IMR-90 (cell line): ENCODE measurements at regions not wholly inside any gene's neighbourhood (a gene's known extent, or its start where the extent isn't known, plus 50 kb on each side); places are given as distances from the start of the nearest gene placed in this dataset.

Source experiments
- ATAC-seq: fragments of 200-7000 bp; cut with Tn5 transposase; 2 replicates; pipeline ENCODE4 v1.9.1; 2020; ENCODE audit warnings: low read depth, mild to moderate bottlenecking, moderate library complexity
- BruUV-seq: library from RNA; stranded (reverse); fragments of 400-500 nt; replicated peaks from 2 replicates; lab custom pipeline; 2021; lab: Mats Ljungman, UMichigan
- CTCF ChIA-PET: fragments of 300-600 bp; formaldehyde crosslinking; extraction: SDS; loops from one replicate; lab custom pipeline; 2021; ENCODE audit warnings: antibody characterized with exemption; lab: Yijun Ruan, JAX
- POLR2A ChIA-PET: fragments of 300-600 bp; sonication (Branson Sonifier 250); formaldehyde crosslinking; loops from one replicate; lab custom pipeline; 2022; ENCODE audit warnings: antibody characterized with exemption; ENCODE audit not compliant: unreplicated experiment; lab: Charles Lee
- DNase-seq: peaks from one replicate; pipeline ENCODE4 v3.0.0; 2013
- H2AFZ ChIP-seq: replicated peaks from 2 replicates; pipeline ENCODE3; 2013; ENCODE audit warnings: low read length, mild to moderate bottlenecking; ENCODE audit not compliant: poor library complexity
- H2AK5ac ChIP-seq: 2 replicates; pipeline ENCODE4 v1.6.1; 2013; ENCODE audit warnings: low read depth, low read length, inconsistent platforms
- H2AK9ac ChIP-seq: replicated peaks from 2 replicates; pipeline ENCODE3; 2013; ENCODE audit warnings: mild to moderate bottlenecking, low read depth, low read length, moderate library complexity; ENCODE audit not compliant: poor library complexity
- H2BK120ac ChIP-seq: 2 replicates; pipeline ENCODE4 v1.6.1; 2013; ENCODE audit warnings: low read depth, low read length, inconsistent platforms
- H2BK15ac ChIP-seq: 3 replicates; pipeline ENCODE4 v1.6.1; 2013; ENCODE audit warnings: low read depth, low read length, inconsistent platforms
- H2BK20ac ChIP-seq: 2 replicates; pipeline ENCODE4 v1.6.1; 2013; ENCODE audit warnings: low read depth, mild to moderate bottlenecking, inconsistent platforms, low read length, moderate library complexity
- H2BK5ac ChIP-seq: 2 replicates; pipeline ENCODE4 v1.6.1; 2013; ENCODE audit warnings: mild to moderate bottlenecking, low read depth, low read length, inconsistent platforms; ENCODE audit not compliant: poor library complexity, severe bottlenecking
- H3K14ac ChIP-seq: replicated peaks from 2 replicates; pipeline ENCODE4 v1.6.1; 2013; ENCODE audit warnings: low read depth, low read length, inconsistent platforms
- H3K18ac ChIP-seq: 2 replicates; pipeline ENCODE4 v1.6.1; 2013; ENCODE audit warnings: low read depth, low read length, control low read depth
- H3K23ac ChIP-seq: 2 replicates; pipeline ENCODE4 v1.6.1; 2013; ENCODE audit warnings: low read depth, low read length, inconsistent platforms
- H3K27ac ChIP-seq: 2 replicates; pipeline ENCODE4 v1.5.1; 2013; ENCODE audit warnings: mild to moderate bottlenecking, control low read depth, low read length; ENCODE audit not compliant: insufficient read depth
- H3K27me3 ChIP-seq: 2 replicates; pipeline ENCODE4 v1.6.1; 2013; ENCODE audit warnings: low read length; ENCODE audit not compliant: control insufficient read depth, insufficient read depth
- H3K36me3 ChIP-seq: 2 replicates; pipeline ENCODE4 v1.6.1; 2013; ENCODE audit warnings: low read length, mixed read lengths; ENCODE audit not compliant: control insufficient read depth, insufficient read depth
- H3K4ac ChIP-seq: 2 replicates; pipeline ENCODE4 v1.6.1; 2013; ENCODE audit warnings: low read depth, low read length, inconsistent platforms
- H3K4me1 ChIP-seq: 2 replicates; pipeline ENCODE4 v1.6.1; 2013; ENCODE audit warnings: low read length, mixed read lengths; ENCODE audit not compliant: control insufficient read depth, insufficient read depth
- H3K4me2 ChIP-seq: 2 replicates; pipeline ENCODE4 v1.6.1; 2013; ENCODE audit warnings: low read depth, mild to moderate bottlenecking, control low read depth, low read length, moderate library complexity
- H3K4me3 ChIP-seq: 2 replicates; pipeline ENCODE4 v1.5.1; 2013; ENCODE audit warnings: low read depth, mild to moderate bottlenecking, control low read depth, low read length, moderate library complexity; ENCODE audit not compliant: insufficient read depth
- H3K56ac ChIP-seq: 2 replicates; pipeline ENCODE4 v1.6.1; 2013; ENCODE audit warnings: low read length, inconsistent platforms; ENCODE audit not compliant: insufficient read depth; ENCODE audit errors: extremely low read depth
- H3K79me1 ChIP-seq, 2 experiments: 2 replicates each; pipeline ENCODE4 v1.6.1; 2013; ENCODE audit warnings: low read length in 2 of 2, inconsistent platforms in 1 of 2, low read depth in 1 of 2
- H3K9ac ChIP-seq: 2 replicates; pipeline ENCODE4 v1.6.1; 2013; ENCODE audit warnings: low read depth, low read length, control low read depth
- H3K9me1 ChIP-seq: 2 replicates; pipeline ENCODE4 v1.6.1; 2013; ENCODE audit warnings: low read length, inconsistent platforms; ENCODE audit not compliant: insufficient read depth
- H3K9me3 ChIP-seq: 2 replicates; pipeline ENCODE4 v1.6.1; 2013; ENCODE audit warnings: low read length; ENCODE audit not compliant: control insufficient read depth, insufficient read depth
- H4K20me1 ChIP-seq: 2 replicates; pipeline ENCODE4 v1.6.1; 2013; ENCODE audit warnings: low read length, inconsistent platforms; ENCODE audit not compliant: insufficient read depth
- H4K5ac ChIP-seq: 2 replicates; pipeline ENCODE4 v1.6.1; 2013; ENCODE audit warnings: mild to moderate bottlenecking, low read depth, low read length, control low read depth
- H4K8ac ChIP-seq, 2 experiments: 2 replicates each; pipeline ENCODE4 v1.6.1; 2013; ENCODE audit warnings: low read depth in 2 of 2, low read length in 2 of 2, control low read depth in 1 of 2, inconsistent platforms in 1 of 2
- H4K91ac ChIP-seq: 2 replicates; pipeline ENCODE4 v1.6.1; 2013; ENCODE audit warnings: low read depth, low read length, inconsistent platforms; ENCODE audit not compliant: insufficient read depth
- BHLHE40 ChIP-seq: fragments of 150-350 bp; IDR thresholded peaks from 2 replicates; pipeline ENCODE4 v1.6.1; 2016; ENCODE audit warnings: mild to moderate bottlenecking, low read depth, low read length
- CEBPB ChIP-seq: IDR thresholded peaks from 2 replicates; pipeline ENCODE4 v1.6.1; 2012; ENCODE audit warnings: low read depth, low read length, improper control_type of control experiment
- CHD1 ChIP-seq: IDR thresholded peaks from 2 replicates; pipeline ENCODE4 v1.6.1; 2012; ENCODE audit warnings: low read depth, low read length, improper control_type of control experiment
- CTCF ChIP-seq: conservative IDR thresholded peaks from 2 replicates; pipeline ENCODE4 v1.5.1; 2012; ENCODE audit warnings: mild to moderate bottlenecking, low read depth, low read length, improper control_type of control experiment
- ELK1 ChIP-seq: fragments of 150-350 bp; IDR thresholded peaks from 2 replicates; pipeline ENCODE4 v1.6.1; 2016; ENCODE audit warnings: low read depth, mild to moderate bottlenecking, low read length, moderate library complexity, borderline replicate concordance
- MAFK ChIP-seq: IDR thresholded peaks from 2 replicates; pipeline ENCODE4 v1.6.1; 2012; ENCODE audit warnings: low read depth, low read length, improper control_type of control experiment
- MAZ ChIP-seq: IDR thresholded peaks from 2 replicates; pipeline ENCODE4 v1.6.1; 2012; ENCODE audit warnings: low read depth, mild to moderate bottlenecking, low read length, improper control_type of control experiment, moderate library complexity, borderline replicate concordance
- MXI1 ChIP-seq: IDR thresholded peaks from 2 replicates; pipeline ENCODE4 v1.6.1; 2012; ENCODE audit warnings: low read depth, mild to moderate bottlenecking, low read length, moderate library complexity, borderline replicate concordance
- NFE2L2 ChIP-seq: fragments of 150-350 bp; IDR thresholded peaks from 2 replicates; pipeline ENCODE4 v1.6.1; 2016; ENCODE audit warnings: low read depth, mild to moderate bottlenecking, low read length
- RCOR1 ChIP-seq: IDR thresholded peaks from 2 replicates; pipeline ENCODE4 v1.6.1; 2012; ENCODE audit warnings: mild to moderate bottlenecking, low read length, improper control_type of control experiment; ENCODE audit not compliant: insufficient replicate concordance
- RFX5 ChIP-seq: IDR thresholded peaks from 2 replicates; pipeline ENCODE4 v1.8.0; 2012; ENCODE audit warnings: low read depth, mild to moderate bottlenecking, low read length, moderate library complexity
- SMC3 ChIP-seq: fragments of 150-350 bp; IDR thresholded peaks from 2 replicates; pipeline ENCODE4 v1.6.1; 2016; ENCODE audit warnings: low read depth, mild to moderate bottlenecking, antibody characterized with exemption, low read length, moderate library complexity
- USF2 ChIP-seq: fragments of 150-350 bp; IDR thresholded peaks from 2 replicates; pipeline ENCODE4 v1.6.1; 2017; ENCODE audit warnings: mild to moderate bottlenecking, antibody characterized with exemption, low read length, low read depth
- WGBS, 2 experiments: methylation state at CpG; one replicate each; pipeline versions ENCODE4 v1.1.5 to v1.1.7; 2013; ENCODE audit warnings: missing lambda C conversion rate in 2 of 2; ENCODE audit not compliant: insufficient read length in 1 of 2; ENCODE audit errors: extremely low coverage in 2 of 2; 5-methylcytosine and 5-hydroxymethylcytosine counted together
- dilution Hi-C: fragments of 300-500 bp; cut with HindIII; formaldehyde crosslinking; loops from one replicate; pipeline ENCODE4 v1.14.3; 2018; ENCODE audit warnings: low sequenced_read_pairs; ENCODE audit not compliant: unreplicated experiment
- in situ Hi-C: fragments of 300-500 bp; cut with MboI; formaldehyde crosslinking; loops from 3 replicates; pipeline ENCODE4 v1.14.3; 2019; ENCODE audit warnings: low sequenced_read_pairs, inconsistent platforms, mixed read lengths
- intact Hi-C: fragments of 100-400 bp; cut with micrococcal nuclease; formaldehyde crosslinking; loops from 2 replicates; pipeline ENCODE4 v1.10.0; 2022

GRCh38 chr2:142422041-142422440 is 291.2 kb upstream of the LRP1B start:
- H2AK5ac ChIP-seq: no peak overlapping the region
- H2BK20ac ChIP-seq: no peak overlapping the region
- in situ Hi-C loops: no loop called here
- no peaks in the 10 kb centered on the region for H3K36me3 ChIP-seq
- no peak overlapping the region for H2BK120ac ChIP-seq
- no peak overlapping the region for H3K23ac ChIP-seq
- no peak overlapping the region for H3K4me2 ChIP-seq
- TF ChIP-seq CTCF (no peak), RCOR1 (no peak), CEBPB (no peak), RFX5 (no peak), MXI1 (no peak), NFE2L2 (no peak), USF2 (no peak), MAFK (no peak), CHD1 (no peak), MAZ (no peak), BHLHE40 (no peak), ELK1 (no peak), SMC3 (no peak)
- H3K4ac ChIP-seq: no peak overlapping the region
- no peak overlapping the region for H2AK9ac ChIP-seq
- no peak overlapping the region for H4K8ac ChIP-seq
- no peak for DNase-seq
- H3K4me1 ChIP-seq: no peaks in the 10 kb centered on the region
- no TSS peak for BruUV-seq
- no peak overlapping the region for H4K5ac ChIP-seq
- H3K27me3 ChIP-seq: no peaks in the 10 kb centered on the region
- H3K18ac ChIP-seq: no peak overlapping the region
- no peak overlapping the region for H3K4me3 ChIP-seq
- CTCF ChIA-PET: no interaction called here
- H3K9me3 ChIP-seq: no peaks in the 10 kb centered on the region
- H3K9ac ChIP-seq: no peak overlapping the region
- WGBS, 2 experiments: no CpG with 5 or more reads among the region's 6 CpGs
- POLR2A ChIA-PET: no interaction called here
- no peak for ATAC-seq
- dilution Hi-C loops: no loop called here
- H2BK15ac ChIP-seq: no peak overlapping the region
- intact Hi-C loops: no loop called here
- no peak overlapping the region for H4K91ac ChIP-seq
- H4K20me1 ChIP-seq: no peaks in the 10 kb centered on the region
- H3K9me1 ChIP-seq: no peaks in the 10 kb centered on the region
- no peak overlapping the region for H3K56ac ChIP-seq
- no peak overlapping the region for H3K27ac ChIP-seq
- H2AFZ ChIP-seq: no peak overlapping the region
- no peaks in the 10 kb centered on the region for H3K79me1 ChIP-seq
- no peak overlapping the region for H2BK5ac ChIP-seq
- H3K14ac ChIP-seq: no peak overlapping the region
